Fibroblast of lung (primary cell): ENCODE measurements at regions not wholly inside any gene's neighbourhood (a gene's known extent, or its start where the extent isn't known, plus 50 kb on each side); places are given as distances from the start of the nearest gene placed in this dataset.

Source experiments
- DNase-seq, 2 donors: peaks; one replicate each; pipeline versions ENCODE4 v3.0.0 to v3.0.0-alpha.2; 2010; ENCODE audit warnings: low read depth in 2 of 2
- H2AFZ ChIP-seq: 2 replicates; pipeline ENCODE4 v1.5.1; 2012; ENCODE audit warnings: low read length, control low read depth, inconsistent platforms
- H3K27ac ChIP-seq: 2 replicates; pipeline ENCODE4 v1.5.1; 2011; ENCODE audit warnings: low read length, control low read depth; ENCODE audit not compliant: insufficient read depth
- H3K27me3 ChIP-seq: 2 replicates; pipeline ENCODE4 v1.5.1; 2011; ENCODE audit warnings: mild to moderate bottlenecking, low read length; ENCODE audit not compliant: control insufficient read depth, insufficient read depth
- H3K36me3 ChIP-seq: 2 replicates; pipeline ENCODE4 v1.5.1; 2011; ENCODE audit warnings: low read length; ENCODE audit not compliant: control insufficient read depth, insufficient read depth
- H3K4me1 ChIP-seq: 2 replicates; pipeline ENCODE4 v1.5.1; 2011; ENCODE audit warnings: low read length; ENCODE audit not compliant: control insufficient read depth, insufficient read depth; ENCODE audit errors: extremely low read depth
- H3K4me2 ChIP-seq: 2 replicates; pipeline ENCODE4 v1.5.1; 2011; ENCODE audit warnings: low read length, control low read depth; ENCODE audit not compliant: insufficient read depth; ENCODE audit errors: extremely low read depth
- H3K4me3 ChIP-seq, 4 experiments: fragments of 200-600 bp in 1 of 4; sonication (generic) in 1 of 4; replicated peaks in 1 of 4; 2 replicates each; pipeline ENCODE4 v1.5.1; 2011 to 2016; ENCODE audit warnings: low read length in 4 of 4, low read depth in 3 of 4, mild to moderate bottlenecking in 3 of 4, control low read depth in 2 of 4, inconsistent platforms in 1 of 4, mixed read lengths in 1 of 4; ENCODE audit not compliant: insufficient read depth in 1 of 4; ENCODE audit errors: control extremely low read depth in 1 of 4
- H3K79me2 ChIP-seq: 2 replicates; pipeline ENCODE4 v1.5.1; 2012; ENCODE audit warnings: mild to moderate bottlenecking, low read length, inconsistent platforms; ENCODE audit not compliant: control insufficient read depth, insufficient read depth
- H3K9ac ChIP-seq: 2 replicates; pipeline ENCODE4 v1.5.1; 2011; ENCODE audit warnings: mild to moderate bottlenecking, low read length, control low read depth; ENCODE audit not compliant: insufficient read depth
- H3K9me3 ChIP-seq: 2 replicates; pipeline ENCODE4 v1.5.1; 2012; ENCODE audit warnings: low read depth, low read length; ENCODE audit not compliant: control insufficient read depth, insufficient read depth
- H4K20me1 ChIP-seq: 2 replicates; pipeline ENCODE4 v1.5.1; 2011; ENCODE audit warnings: low read length; ENCODE audit not compliant: control insufficient read depth, insufficient read depth; ENCODE audit errors: extremely low read depth
- EZH2 ChIP-seq: IDR thresholded peaks from 2 replicates; pipeline ENCODE4 v1.5.1; 2012; ENCODE audit warnings: low read length, control low read depth, mild to moderate bottlenecking; ENCODE audit errors: missing control alignments
- TF ChIP-seq, protein P1 (sequence below), 2 donors: IDR thresholded peaks in 1 of 2; conservative IDR thresholded peaks in 1 of 2; 1 replicate in 1 of 2; 2 replicates in 1 of 2; pipeline ENCODE4 v1.5.1; 2011 to 2012; ENCODE audit warnings: low read length in 2 of 2, control low read depth in 1 of 2, inconsistent platforms in 1 of 2, low read depth in 1 of 2, mild to moderate bottlenecking in 1 of 2

DNA sequence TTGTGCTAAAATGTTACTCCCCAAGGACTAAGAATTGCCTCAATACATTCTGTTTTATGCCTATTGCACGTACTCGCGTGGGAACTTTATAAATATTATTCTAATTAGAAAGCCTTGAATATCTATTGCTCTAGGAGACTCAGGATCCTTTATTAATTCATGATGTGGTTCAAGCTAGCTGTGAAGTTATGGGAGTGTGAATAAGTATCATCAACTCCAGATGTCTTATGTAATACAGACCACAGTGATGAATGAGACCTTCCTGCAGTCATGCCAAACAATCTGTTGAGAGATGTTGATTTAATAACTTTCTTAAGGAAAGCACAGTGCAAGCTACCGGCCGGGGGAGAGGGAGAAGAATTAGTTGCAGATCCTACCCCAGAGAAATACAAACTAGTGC, 519.2 kb upstream of the ZP4 start:
- TF ChIP-seq, protein P1, sequence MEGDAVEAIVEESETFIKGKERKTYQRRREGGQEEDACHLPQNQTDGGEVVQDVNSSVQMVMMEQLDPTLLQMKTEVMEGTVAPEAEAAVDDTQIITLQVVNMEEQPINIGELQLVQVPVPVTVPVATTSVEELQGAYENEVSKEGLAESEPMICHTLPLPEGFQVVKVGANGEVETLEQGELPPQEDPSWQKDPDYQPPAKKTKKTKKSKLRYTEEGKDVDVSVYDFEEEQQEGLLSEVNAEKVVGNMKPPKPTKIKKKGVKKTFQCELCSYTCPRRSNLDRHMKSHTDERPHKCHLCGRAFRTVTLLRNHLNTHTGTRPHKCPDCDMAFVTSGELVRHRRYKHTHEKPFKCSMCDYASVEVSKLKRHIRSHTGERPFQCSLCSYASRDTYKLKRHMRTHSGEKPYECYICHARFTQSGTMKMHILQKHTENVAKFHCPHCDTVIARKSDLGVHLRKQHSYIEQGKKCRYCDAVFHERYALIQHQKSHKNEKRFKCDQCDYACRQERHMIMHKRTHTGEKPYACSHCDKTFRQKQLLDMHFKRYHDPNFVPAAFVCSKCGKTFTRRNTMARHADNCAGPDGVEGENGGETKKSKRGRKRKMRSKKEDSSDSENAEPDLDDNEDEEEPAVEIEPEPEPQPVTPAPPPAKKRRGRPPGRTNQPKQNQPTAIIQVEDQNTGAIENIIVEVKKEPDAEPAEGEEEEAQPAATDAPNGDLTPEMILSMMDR (conservative IDR thresholded peaks at IDR 0.05 in 1 of 2, IDR thresholded peaks at IDR 0.05 in 1 of 2; ENCODE audit: low read depth in 1 of 2, low read length in 2 of 2): no peak
- no peak for TF ChIP-seq EZH2
- no peak overlapping the region for H3K4me3 ChIP-seq
- H3K4me2 ChIP-seq: no peak overlapping the region
- no peak overlapping the region for H3K27ac ChIP-seq
- H3K36me3 ChIP-seq: no peaks in the 10 kb centered on the region
- H3K79me2 ChIP-seq: no peaks in the 10 kb centered on the region
- no peaks in the 10 kb centered on the region for H3K9me3 ChIP-seq
- DNase-seq: peak; percentile 29 to 95
- no peaks in the 10 kb centered on the region for H4K20me1 ChIP-seq
- no peaks in the 10 kb centered on the region for H3K27me3 ChIP-seq
- H3K9ac ChIP-seq: no peak overlapping the region
- no peaks in the 10 kb centered on the region for H3K4me1 ChIP-seq
- H2AFZ ChIP-seq: no peak overlapping the region

DNA sequence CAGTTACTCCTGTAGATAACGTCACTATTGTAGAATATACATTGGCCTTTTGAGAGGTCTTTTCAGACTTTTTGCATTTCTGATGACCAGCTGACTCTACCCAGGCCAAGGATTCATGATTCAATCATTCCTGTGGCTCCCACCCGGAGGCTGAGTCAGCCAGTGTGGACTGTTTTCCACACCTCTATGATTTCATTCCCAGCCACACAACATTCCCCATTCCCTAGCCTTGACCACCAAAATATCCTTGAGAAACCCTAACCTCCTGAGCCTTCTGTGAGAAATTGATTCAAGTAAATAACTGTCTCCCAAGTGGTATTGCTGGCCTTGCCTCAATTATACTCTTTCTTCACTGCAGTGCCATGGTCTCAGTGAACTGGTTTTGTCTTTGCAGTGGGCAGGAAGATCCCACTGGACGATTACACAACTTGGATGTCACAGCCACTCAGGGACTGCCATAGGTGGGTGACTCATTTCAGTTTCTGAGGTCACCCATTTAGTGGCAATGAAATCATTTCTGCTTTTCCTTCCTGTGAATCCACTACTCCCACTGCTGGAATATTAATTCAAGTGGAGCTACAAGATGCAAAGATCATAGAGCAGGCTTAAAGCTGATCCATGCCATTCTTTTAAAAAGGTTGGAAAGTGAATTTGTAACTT, 518.6 kb upstream of the ZP4 start:
- no peaks in the 10 kb centered on the region for H3K4me1 ChIP-seq
- no peak for TF ChIP-seq EZH2
- TF ChIP-seq, protein P1 (conservative IDR thresholded peaks at IDR 0.05 in 1 of 2, IDR thresholded peaks at IDR 0.05 in 1 of 2; ENCODE audit: low read depth in 1 of 2, low read length in 2 of 2): no peak
- H3K27ac ChIP-seq: no peak overlapping the region
- no peak overlapping the region for H2AFZ ChIP-seq
- DNase-seq: peak; percentile 62 to 99
- no peak overlapping the region for H3K4me2 ChIP-seq
- H3K36me3 ChIP-seq: no peaks in the 10 kb centered on the region
- H3K9me3 ChIP-seq: no peaks in the 10 kb centered on the region
- H3K27me3 ChIP-seq: no peaks in the 10 kb centered on the region
- H4K20me1 ChIP-seq: no peaks in the 10 kb centered on the region
- H3K9ac ChIP-seq: no peak overlapping the region
- H3K79me2 ChIP-seq: no peaks in the 10 kb centered on the region
- H3K4me3 ChIP-seq: no peak overlapping the region

DNA sequence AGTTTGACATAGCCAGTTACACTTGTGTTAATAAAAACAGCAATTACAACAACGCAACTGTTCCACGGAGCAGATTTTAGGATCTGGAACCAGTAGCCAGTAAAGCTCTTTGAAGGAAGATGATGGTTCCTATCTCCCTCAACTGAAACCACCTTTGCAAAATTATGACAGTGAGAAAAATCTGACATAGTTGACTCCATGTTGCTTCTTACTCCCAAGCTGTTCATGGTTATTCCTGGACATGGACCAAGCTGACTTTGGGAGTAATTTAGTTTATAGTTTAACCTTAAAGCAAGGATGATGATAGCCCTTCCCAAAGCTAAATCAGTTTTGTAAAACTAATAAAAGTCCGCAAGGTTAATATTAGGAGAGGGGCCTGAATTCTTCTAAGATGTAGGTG, 518.0 kb upstream of the ZP4 start:
- Histone ChIP-seq H4K20me1 (no peaks in the 10 kb centered on the region), H3K79me2 (no peaks in the 10 kb centered on the region), H3K36me3 (no peaks in the 10 kb centered on the region), H3K27ac (no peak overlapping the region), H3K9ac (no peak overlapping the region), H3K4me2 (no peak overlapping the region), H2AFZ (no peak overlapping the region), H3K4me1 (no peaks in the 10 kb centered on the region), H3K9me3 (no peaks in the 10 kb centered on the region), H3K4me3 (no peak overlapping the region), H3K27me3 (no peaks in the 10 kb centered on the region)
- DNase-seq: no peak
- TF ChIP-seq, protein P1 (conservative IDR thresholded peaks at IDR 0.05 in 1 of 2, IDR thresholded peaks at IDR 0.05 in 1 of 2; ENCODE audit: low read depth in 1 of 2, low read length in 2 of 2): no peak
- no peak for TF ChIP-seq EZH2
